Spleen (tissue), 11 donors: ENCODE measurements at regions not wholly inside any gene's neighbourhood (a gene's known extent, or its start where the extent isn't known, plus 50 kb on each side); places are given as distances from the start of the nearest gene placed in this dataset.
"Not testable (repeated sequence)": the region's sequence is repeated elsewhere in the genome, so short reads cannot be mapped to it uniquely, and the experiment has no call there.

Experiments used
- DNase-seq: peaks from one replicate; pipeline ENCODE4 v3.0.0-alpha.2; 2020
- H3K27ac ChIP-seq, 8 donors: fragments of 200-600 bp; sonication (generic) in 7 of 8; 1 replicate in 4 of 8; 2 replicates in 4 of 8; pipeline versions ENCODE4 v1.5.0 to v1.8.0; 2016 to 2021; ENCODE audit warnings: inconsistent platforms in 4 of 8, mild to moderate bottlenecking in 4 of 8, moderate library complexity in 1 of 8
- H3K27me3 ChIP-seq, 7 donors: fragments of 200-600 bp; sonication (generic) in 6 of 7; replicated peaks in 1 of 7; 1 replicate in 4 of 7; 2 replicates in 3 of 7; pipeline versions ENCODE4 v1.5.0 to v1.8.0; 2016 to 2021; ENCODE audit warnings: inconsistent platforms in 3 of 7, mild to moderate bottlenecking in 1 of 7
- H3K36me3 ChIP-seq, 6 donors: fragments of 200-600 bp; sonication (generic) in 5 of 6; 1 replicate in 4 of 6; 2 replicates in 2 of 6; pipeline versions ENCODE4 v1.5.0 to v1.8.0; 2016 to 2021; ENCODE audit warnings: inconsistent platforms in 2 of 6
- H3K4me1 ChIP-seq, 6 donors: fragments of 200-600 bp; sonication (generic) in 5 of 6; 1 replicate in 3 of 6; 2 replicates in 3 of 6; pipeline versions ENCODE4 v1.5.0 to v1.8.0; 2016 to 2021; ENCODE audit warnings: inconsistent platforms in 3 of 6
- H3K4me3 ChIP-seq, 8 donors: fragments of 200-600 bp; sonication (generic) in 7 of 8; 1 replicate in 4 of 8; 2 replicates in 4 of 8; pipeline versions ENCODE4 v1.5.0 to v1.8.0; 2016 to 2021; ENCODE audit warnings: inconsistent platforms in 4 of 8, mild to moderate bottlenecking in 4 of 8, moderate library complexity in 2 of 8
- H3K9me3 ChIP-seq, 8 donors: fragments of 200-600 bp; sonication (generic) in 7 of 8; 1 replicate in 4 of 8; 2 replicates in 4 of 8; pipeline versions ENCODE4 v1.5.0 to v1.8.0; 2016 to 2021; ENCODE audit warnings: inconsistent platforms in 4 of 8
- POLR2A ChIP-seq, 3 donors: fragments of 450-650 bp; IDR thresholded peaks; one replicate each; pipeline ENCODE4 v1.5.1; 2017; ENCODE audit warnings: antibody characterized with exemption in 3 of 3, mild to moderate bottlenecking in 1 of 3
- POLR2AphosphoS5 ChIP-seq, 3 donors: sonication (generic); formaldehyde crosslinking; IDR thresholded peaks; one replicate each; pipeline ENCODE4 v1.5.1; 2017; ENCODE audit warnings: antibody characterized with exemption in 3 of 3
- WGBS, 5 donors: extraction: QIAGEN DNeasy Blood & Tissue Kit in 3 of 5; methylation state at CpG; one replicate each; pipeline versions ENCODE4 v1.1.5 to v1.1.7; 2013 to 2018; 5-methylcytosine and 5-hydroxymethylcytosine counted together
- intact Hi-C: fragments of 100-400 bp; cut with DNase I; formaldehyde crosslinking; loops from one replicate; pipeline ENCODE4 v1.15.0; 2023; ENCODE audit warnings: low total_unique reads
- TF ChIP-seq, protein P1 (sequence below), 11 experiments: fragments of 200-600 bp in 7 of 11; fragments of 450-650 bp in 4 of 11; sonication (generic) in 4 of 11; IDR thresholded peaks in 8 of 11; conservative IDR thresholded peaks in 3 of 11; 1 replicate in 7 of 11; 2 replicates in 4 of 11; pipeline versions ENCODE4 v1.4.0 to v1.8.0; 2016 to 2021; ENCODE audit warnings: antibody characterized with exemption in 11 of 11, inconsistent platforms in 4 of 11, mild to moderate bottlenecking in 1 of 11
- donor health status: healthy with polysubstance abuse.
- donor health status: DM: no; HTN: no; CAD: no; lungs with moderate emphysema.
- donor health status: DM: no; HTN: no; CAD: no.
- donor health status: Bipolar disorder and iron deficiency.
- donor health status: healthy.
- donor health status: DM: no; HTN: no; CAD: no.
- donor health status: DM: yes; HTN: yes; CAD: no.

- TF ChIP-seq POLR2AphosphoS5 (IDR thresholded peaks at IDR 0.05) (no peak), POLR2A (IDR thresholded peaks at IDR 0.05) (no peak)
- TF ChIP-seq, protein P1, sequence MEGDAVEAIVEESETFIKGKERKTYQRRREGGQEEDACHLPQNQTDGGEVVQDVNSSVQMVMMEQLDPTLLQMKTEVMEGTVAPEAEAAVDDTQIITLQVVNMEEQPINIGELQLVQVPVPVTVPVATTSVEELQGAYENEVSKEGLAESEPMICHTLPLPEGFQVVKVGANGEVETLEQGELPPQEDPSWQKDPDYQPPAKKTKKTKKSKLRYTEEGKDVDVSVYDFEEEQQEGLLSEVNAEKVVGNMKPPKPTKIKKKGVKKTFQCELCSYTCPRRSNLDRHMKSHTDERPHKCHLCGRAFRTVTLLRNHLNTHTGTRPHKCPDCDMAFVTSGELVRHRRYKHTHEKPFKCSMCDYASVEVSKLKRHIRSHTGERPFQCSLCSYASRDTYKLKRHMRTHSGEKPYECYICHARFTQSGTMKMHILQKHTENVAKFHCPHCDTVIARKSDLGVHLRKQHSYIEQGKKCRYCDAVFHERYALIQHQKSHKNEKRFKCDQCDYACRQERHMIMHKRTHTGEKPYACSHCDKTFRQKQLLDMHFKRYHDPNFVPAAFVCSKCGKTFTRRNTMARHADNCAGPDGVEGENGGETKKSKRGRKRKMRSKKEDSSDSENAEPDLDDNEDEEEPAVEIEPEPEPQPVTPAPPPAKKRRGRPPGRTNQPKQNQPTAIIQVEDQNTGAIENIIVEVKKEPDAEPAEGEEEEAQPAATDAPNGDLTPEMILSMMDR (IDR thresholded peaks at IDR 0.05 in 8 of 11, conservative IDR thresholded peaks at IDR 0.05 in 3 of 11), result no peak
- no peak for DNase-seq
- H3K4me3 ChIP-seq, result no peak overlapping the region
Measured at GRCh38 chr2:59342166-59342565, 1101.0 kb upstream of the FANCL start.

GRCh38 chr2:59339837-59340207 is 1098.7 kb upstream of the FANCL start:
- H3K9me3 ChIP-seq, result no peaks in the 10 kb centered on the region
- H3K27ac ChIP-seq, result no peak overlapping the region
- no peak for DNase-seq
- no peak overlapping the region for H3K4me3 ChIP-seq
- WGBS, 5 donors, result 67 to 82% (median 72%) methylated on average over 2 of the region's 2 CpGs
- no peaks in the 10 kb centered on the region for H3K27me3 ChIP-seq
- H3K4me1 ChIP-seq, result no peaks in the 10 kb centered on the region
- TF ChIP-seq POLR2AphosphoS5 (IDR thresholded peaks at IDR 0.05), result no peak
- TF ChIP-seq, protein P1 (IDR thresholded peaks at IDR 0.05 in 8 of 11, conservative IDR thresholded peaks at IDR 0.05 in 3 of 11), result no peak
- TF ChIP-seq POLR2A (IDR thresholded peaks at IDR 0.05), result no peak
- intact Hi-C loops, result no loop called here
- H3K36me3 ChIP-seq, result no peaks in the 10 kb centered on the region

More at GRCh38 chr2:59342166-59342565, 1101.0 kb upstream of the FANCL start:
- H3K27ac ChIP-seq, result no peak overlapping the region
- WGBS, 5 donors, result 59 to 84% (median 71%) methylated on average over 1 of the region's 1 CpG
- no peaks in the 10 kb centered on the region for H3K36me3 ChIP-seq
- H3K27me3 ChIP-seq, result no peaks in the 10 kb centered on the region
- intact Hi-C loops, result no loop called here
- no peaks in the 10 kb centered on the region for H3K4me1 ChIP-seq
- H3K9me3 ChIP-seq, result no peaks in the 10 kb centered on the region

DNA sequence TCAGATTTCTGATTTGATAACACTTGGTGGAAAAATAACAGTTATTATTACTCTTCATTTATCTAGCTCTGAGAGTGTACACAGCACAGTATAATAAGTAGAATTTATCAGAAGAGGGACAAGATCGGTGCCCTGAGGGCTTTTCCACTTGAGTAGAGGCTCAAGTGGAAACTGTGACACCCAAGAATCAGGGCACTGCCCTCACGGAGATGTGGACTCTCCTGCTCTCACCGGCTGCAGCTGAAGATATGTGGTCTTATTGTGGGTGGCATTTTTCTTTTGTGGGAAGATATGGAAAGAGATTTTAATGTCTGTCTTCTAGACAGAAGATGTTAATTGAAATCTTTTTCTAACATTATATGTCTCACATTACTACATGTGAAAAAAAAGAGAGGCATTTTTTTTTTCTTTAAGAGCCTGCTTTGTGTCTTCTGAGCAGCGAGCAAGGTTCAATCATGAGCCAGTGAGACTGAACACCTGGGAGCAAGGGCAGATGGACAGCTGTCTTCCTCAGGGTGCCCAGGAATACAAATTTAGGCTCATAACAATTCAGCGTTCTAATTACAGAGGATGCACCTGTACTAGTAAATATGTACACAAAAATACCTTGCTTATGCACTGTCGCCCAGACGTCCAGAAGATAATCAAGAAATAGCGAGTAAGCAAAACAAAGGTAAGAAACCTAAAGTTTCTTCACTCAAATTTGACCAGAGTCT is 1098.2 kb upstream of the FANCL start:
- intact Hi-C loops, result no loop called here
- H3K4me1 ChIP-seq, result no peaks in the 10 kb centered on the region
- no peak overlapping the region for H3K4me3 ChIP-seq
- H3K27ac ChIP-seq, result no peak overlapping the region
- H3K27me3 ChIP-seq, result no peaks in the 10 kb centered on the region
- DNase-seq, result no peak
- H3K36me3 ChIP-seq, result no peaks in the 10 kb centered on the region
- peaks cover 0 to 3% (median 0%) of the 10 kb centered on the region in 8 donors for H3K9me3 ChIP-seq
- TF ChIP-seq POLR2AphosphoS5 (IDR thresholded peaks at IDR 0.05), result no peak
- TF ChIP-seq POLR2A (IDR thresholded peaks at IDR 0.05), result no peak
- TF ChIP-seq, protein P1 (IDR thresholded peaks at IDR 0.05 in 8 of 11, conservative IDR thresholded peaks at IDR 0.05 in 3 of 11), result no peak
- WGBS, 5 donors, result 65 to 79% (median 69%) methylated on average over 8 of the region's 8 CpGs

GRCh38 chr2:59333007-59333406 is 1091.9 kb upstream of the FANCL start:
- no peaks in the 10 kb centered on the region for H3K4me1 ChIP-seq
- peaks cover 0 to 17% (median 5%) of the 10 kb centered on the region in 8 donors for H3K9me3 ChIP-seq
- H3K27me3 ChIP-seq, result no peaks in the 10 kb centered on the region
- DNase-seq, result no peak
- H3K4me3 ChIP-seq, result no peak overlapping the region
- TF ChIP-seq POLR2A (IDR thresholded peaks at IDR 0.05) (no peak), POLR2AphosphoS5 (IDR thresholded peaks at IDR 0.05) (no peak)
- WGBS, 5 donors, result 82 to 94% (median 91%) methylated on average over 4 of the region's 4 CpGs
- intact Hi-C loops, result no loop called here
- no peak overlapping the region for H3K27ac ChIP-seq
- no peaks in the 10 kb centered on the region for H3K36me3 ChIP-seq

DNA sequence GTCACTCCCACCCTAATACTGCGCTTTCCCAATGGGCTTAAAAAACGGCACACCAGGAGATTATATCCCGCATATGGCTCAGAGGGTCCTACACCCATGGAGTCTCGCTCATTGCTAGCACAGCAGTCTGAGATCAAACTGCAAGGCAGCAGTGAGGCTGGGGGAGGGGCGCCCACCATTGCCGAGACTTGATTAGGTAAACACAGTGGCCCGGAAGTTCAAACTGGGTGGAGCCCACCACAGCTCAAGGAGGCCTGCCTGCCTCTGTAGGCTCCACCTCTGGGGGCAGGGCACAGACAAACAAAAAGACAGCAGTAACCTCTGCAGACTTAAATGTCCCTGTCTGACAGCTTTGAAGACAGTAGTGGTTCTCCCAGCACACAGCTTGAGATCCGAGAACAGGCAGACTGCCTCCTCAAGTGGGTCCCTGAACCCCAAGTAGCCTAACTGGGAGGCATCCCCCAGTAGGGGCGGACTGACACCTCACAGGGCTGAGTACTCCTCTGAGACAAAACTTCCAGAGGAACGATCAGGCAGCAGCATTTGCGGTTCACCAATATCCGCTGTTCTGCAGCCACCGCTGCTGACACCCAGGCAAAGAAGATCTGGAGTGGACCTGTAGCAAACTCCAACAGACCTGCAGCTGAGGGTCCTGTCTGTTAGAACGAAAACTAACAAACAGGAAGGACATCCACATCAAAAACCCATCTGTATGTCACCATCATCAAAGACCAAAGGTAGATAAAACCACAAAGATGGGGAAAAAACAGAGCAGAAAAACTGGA is 1085.6 kb upstream of the FANCL start:
- H3K27me3 ChIP-seq, H3K4me3 ChIP-seq, H3K4me1 ChIP-seq, H3K9me3 ChIP-seq, H3K36me3 ChIP-seq, H3K27ac ChIP-seq, intact Hi-C loops, DNase-seq: not testable (repeated sequence)
- WGBS, 5 donors, result 79 to 89% (median 81%) methylated on average over 13 to 14 of the region's 14 CpGs
